Skeletal muscle tissue (tissue), 3 donors: ENCODE measurements at regions not wholly inside any gene's neighbourhood (a gene's known extent, or its start where the extent isn't known, plus 50 kb on each side); places are given as distances from the start of the nearest gene placed in this dataset.

Experiments used
- H3K27ac ChIP-seq: one replicate; pipeline ENCODE4 v1.7.0; 2013; ENCODE audit warnings: mild to moderate bottlenecking, low read depth, low read length, inconsistent platforms
- H3K27me3 ChIP-seq, 3 donors: one replicate each; pipeline ENCODE4 v1.7.0; 2013; ENCODE audit warnings: low read length in 3 of 3; ENCODE audit not compliant: control insufficient read depth in 3 of 3, insufficient read depth in 3 of 3
- H3K36me3 ChIP-seq, 3 donors: one replicate each; pipeline ENCODE4 v1.7.0; 2013; ENCODE audit warnings: low read length in 3 of 3; ENCODE audit not compliant: control insufficient read depth in 3 of 3, insufficient read depth in 3 of 3
- H3K4me1 ChIP-seq, 3 donors: one replicate each; pipeline ENCODE4 v1.7.0; 2013; ENCODE audit warnings: low read length in 3 of 3, mild to moderate bottlenecking in 3 of 3; ENCODE audit not compliant: control insufficient read depth in 3 of 3, insufficient read depth in 3 of 3
- H3K4me3 ChIP-seq, 3 donors: one replicate each; pipeline ENCODE4 v1.7.0; 2013; ENCODE audit warnings: low read length in 3 of 3
- H3K9ac ChIP-seq, 3 donors: one replicate each; pipeline ENCODE4 v1.7.0; 2013; ENCODE audit warnings: low read length in 3 of 3, mild to moderate bottlenecking in 3 of 3, moderate library complexity in 2 of 3, low read depth in 1 of 3
- H3K9me3 ChIP-seq, 3 donors: one replicate each; pipeline ENCODE4 v1.7.0; 2013; ENCODE audit warnings: low read length in 3 of 3; ENCODE audit not compliant: control insufficient read depth in 3 of 3
- donor health status: Osteomylitis.

- no peaks in the 10 kb centered on the region for H3K27me3 ChIP-seq
- H3K27ac ChIP-seq: no peak overlapping the region
- H3K4me1 ChIP-seq: no peaks in the 10 kb centered on the region
- no peaks in the 10 kb centered on the region for H3K9me3 ChIP-seq
- H3K4me3 ChIP-seq: no peak overlapping the region
- no peaks in the 10 kb centered on the region for H3K36me3 ChIP-seq
- no peak overlapping the region for H3K9ac ChIP-seq
Measured at GRCh38 chr14:58898655-58899316, 261.0 kb downstream of the DACT1 start.

- Histone ChIP-seq H3K4me3 (no peak overlapping the region), H3K36me3 (no peaks in the 10 kb centered on the region), H3K9ac (no peak overlapping the region), H3K27ac (no peak overlapping the region), H3K27me3 (no peaks in the 10 kb centered on the region), H3K9me3 (no peaks in the 10 kb centered on the region), H3K4me1 (no peaks in the 10 kb centered on the region)
Measured at GRCh38 chr14:58899317-58899713, 261.6 kb downstream of the DACT1 start.

DNA sequence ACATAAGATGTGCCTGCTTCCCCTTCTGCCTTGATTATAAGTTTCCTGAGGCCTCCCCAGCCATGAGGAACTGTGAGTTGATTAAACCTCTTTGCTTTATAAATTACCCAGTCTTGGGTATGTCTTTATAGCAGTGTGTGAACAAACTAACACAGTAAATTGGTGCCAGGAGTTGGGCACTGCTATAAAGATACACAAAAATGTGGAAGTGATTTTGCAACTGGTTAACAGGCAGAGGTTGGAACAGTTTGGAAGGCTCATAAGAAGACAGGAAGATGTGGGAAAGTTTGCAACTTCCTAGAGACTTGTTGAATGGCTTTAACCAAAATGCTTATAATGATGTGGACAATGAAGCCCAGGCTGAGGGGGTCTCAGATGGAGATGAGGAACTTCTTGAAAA, 264.1 kb downstream of the DACT1 start:
- Histone ChIP-seq H3K4me3 (no peak overlapping the region), H3K9ac (no peak overlapping the region), H3K27me3 (no peaks in the 10 kb centered on the region), H3K9me3 (no peaks in the 10 kb centered on the region), H3K4me1 (no peaks in the 10 kb centered on the region), H3K36me3 (no peaks in the 10 kb centered on the region), H3K27ac (no peak overlapping the region)

GRCh38 chr14:58904776-58905175, 267.0 kb downstream of the DACT1 start:
- Histone ChIP-seq H3K36me3 (no peaks in the 10 kb centered on the region), H3K27ac (no peak overlapping the region), H3K9me3 (no peaks in the 10 kb centered on the region), H3K4me3 (no peak overlapping the region), H3K4me1 (no peaks in the 10 kb centered on the region), H3K9ac (no peak overlapping the region), H3K27me3 (no peaks in the 10 kb centered on the region)

DNA sequence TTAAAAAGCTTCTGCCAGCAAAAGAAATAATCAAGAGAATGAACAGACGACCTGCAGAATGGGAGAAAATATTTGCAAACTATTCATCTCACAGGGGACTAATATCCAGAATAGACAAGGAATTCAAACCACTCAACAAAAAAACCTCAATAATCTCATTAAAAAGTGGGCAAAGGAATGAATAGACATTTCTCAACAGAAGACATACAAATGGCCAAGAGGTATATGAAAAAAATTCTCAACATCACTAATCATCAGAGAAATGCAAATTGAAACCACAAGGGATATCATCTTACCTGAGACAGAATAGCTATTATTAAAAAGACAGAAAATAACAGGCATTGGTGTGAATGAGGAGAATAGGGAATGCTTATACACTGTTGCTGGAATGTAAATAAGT, 270.0 kb downstream of the DACT1 start:
- Histone ChIP-seq H3K9me3 (no peaks in the 10 kb centered on the region), H3K9ac (no peak overlapping the region), H3K4me3 (no peak overlapping the region), H3K27ac (no peak overlapping the region), H3K27me3 (no peaks in the 10 kb centered on the region), H3K4me1 (no peaks in the 10 kb centered on the region), H3K36me3 (no peaks in the 10 kb centered on the region)

DNA sequence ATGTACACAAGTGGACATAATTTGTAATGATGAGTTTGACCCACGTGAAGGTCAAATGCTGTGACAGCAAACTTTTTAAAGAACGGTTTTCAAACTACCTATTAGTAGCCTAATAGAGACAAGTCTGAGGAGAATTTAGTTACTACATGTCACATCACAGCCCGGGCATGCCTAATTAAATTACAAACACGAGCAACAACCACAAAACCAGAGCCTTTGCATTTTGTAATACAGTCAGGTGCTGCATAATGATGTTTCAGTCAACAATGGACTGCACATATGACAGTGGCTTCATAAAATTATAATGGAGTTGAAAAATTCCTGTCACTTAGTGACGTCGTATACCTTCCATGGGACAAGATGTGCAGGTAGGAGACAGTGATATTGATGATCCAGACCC, 274.5 kb downstream of the DACT1 start:
- H3K36me3 ChIP-seq: no peaks in the 10 kb centered on the region
- no peak overlapping the region for H3K4me3 ChIP-seq
- H3K9me3 ChIP-seq: no peaks in the 10 kb centered on the region

DNA sequence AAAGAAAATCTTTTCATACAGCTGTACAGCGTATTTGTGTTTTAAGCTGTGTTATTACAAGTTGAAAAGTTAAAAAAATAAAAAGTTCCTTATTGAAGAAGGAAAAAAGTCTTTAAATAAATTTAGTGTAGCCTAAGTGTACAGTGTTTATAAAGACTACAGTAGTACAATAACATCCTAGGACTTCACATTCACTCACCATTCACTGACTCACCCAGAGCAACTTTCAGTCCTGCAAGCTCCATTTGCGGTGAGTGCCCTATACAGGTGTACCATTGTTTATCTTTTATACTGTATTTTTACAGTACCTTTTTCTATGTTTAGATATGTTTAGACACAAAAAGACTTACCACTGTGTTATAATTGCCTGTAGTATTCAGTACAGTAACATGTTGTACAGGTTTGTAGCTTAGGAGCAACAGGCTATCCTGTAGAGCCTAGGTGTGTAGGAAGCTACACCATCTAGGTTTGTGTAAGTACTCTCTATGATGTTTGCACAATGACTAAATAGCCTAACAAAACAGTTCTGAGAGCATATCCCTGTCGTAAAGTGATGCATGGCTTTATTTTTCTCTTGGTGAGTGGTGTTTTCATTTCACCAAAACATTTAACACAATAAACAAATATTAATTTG, 275.2 kb downstream of the DACT1 start:
- Histone ChIP-seq H3K27me3 (no peaks in the 10 kb centered on the region), H3K4me1 (no peaks in the 10 kb centered on the region), H3K4me3 (no peak overlapping the region), H3K9me3 (no peaks in the 10 kb centered on the region), H3K36me3 (no peaks in the 10 kb centered on the region), H3K27ac (no peak overlapping the region), H3K9ac (no peak overlapping the region)

More for the DNA sequence above, 274.5 kb downstream of the DACT1 start:
- no peak overlapping the region for H3K27ac ChIP-seq
- no peak overlapping the region for H3K9ac ChIP-seq
- H3K4me1 ChIP-seq: no peaks in the 10 kb centered on the region
- no peaks in the 10 kb centered on the region for H3K27me3 ChIP-seq

DNA sequence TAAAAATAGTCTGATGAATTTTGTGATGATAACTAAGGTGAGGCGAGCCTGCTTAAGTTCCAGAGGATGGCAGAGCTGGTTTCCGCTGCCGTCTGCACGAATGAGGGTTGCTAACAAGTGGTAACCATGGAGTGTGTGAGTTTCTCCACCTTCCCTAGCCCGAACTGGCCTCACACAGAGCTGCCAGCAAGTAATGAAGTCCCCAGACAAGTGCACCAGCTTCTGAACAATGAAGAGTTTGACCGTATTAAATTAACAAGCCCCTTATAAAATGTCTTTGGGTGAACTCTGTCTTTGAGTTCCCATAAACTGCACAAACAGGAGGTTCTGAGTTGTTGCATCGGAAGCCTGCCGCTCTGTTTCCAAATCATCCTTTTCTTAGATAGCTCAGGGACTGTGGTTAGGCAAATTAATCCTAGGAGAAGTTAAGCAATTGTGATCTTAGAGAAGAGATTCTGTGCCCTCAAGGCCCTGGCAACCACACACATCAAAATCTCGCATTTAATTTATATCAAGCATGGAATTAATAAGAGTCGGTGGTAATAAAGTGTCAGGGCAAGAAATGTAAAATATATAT, 274.1 kb upstream of the DAAM1 start:
- Histone ChIP-seq H3K4me1 (no peaks in the 10 kb centered on the region), H3K4me3 (no peak overlapping the region), H3K27ac (no peak overlapping the region), H3K36me3 (no peaks in the 10 kb centered on the region), H3K9me3 (no peaks in the 10 kb centered on the region), H3K27me3 (peaks cover 0 to 3% (median 2%) of the 10 kb centered on the region in 3 donors), H3K9ac (no peak overlapping the region)

- H3K27me3 ChIP-seq: peaks cover 0 to 3% (median 2%) of the 10 kb centered on the region in 3 donors
- no peak overlapping the region for H3K4me3 ChIP-seq
- H3K9me3 ChIP-seq: no peaks in the 10 kb centered on the region
- H3K4me1 ChIP-seq: no peaks in the 10 kb centered on the region
- H3K9ac ChIP-seq: no peak overlapping the region
- no peaks in the 10 kb centered on the region for H3K36me3 ChIP-seq
- H3K27ac ChIP-seq: no peak overlapping the region
Measured at GRCh38 chr14:58915646-58916045, 272.8 kb upstream of the DAAM1 start.

- H3K9me3 ChIP-seq: no peaks in the 10 kb centered on the region
- H3K27ac ChIP-seq: no peak overlapping the region
- H3K4me3 ChIP-seq: no peak overlapping the region
- H3K4me1 ChIP-seq: no peaks in the 10 kb centered on the region
- no peaks in the 10 kb centered on the region for H3K36me3 ChIP-seq
- no peak overlapping the region for H3K9ac ChIP-seq
- peaks cover 0 to 3% (median 2%) of the 10 kb centered on the region in 3 donors for H3K27me3 ChIP-seq
Measured at GRCh38 chr14:58918066-58918738, 270.3 kb upstream of the DAAM1 start.
